Esophagus squamous epithelium (tissue), 5 donors: ENCODE measurements at regions not wholly inside any gene's neighbourhood (a gene's known extent, or its start where the extent isn't known, plus 50 kb on each side); places are given as distances from the start of the nearest gene placed in this dataset.

Experiments used
- DNase-seq: peaks from one replicate; lab custom pipeline; 2025; lab: John Stamatoyannopoulos, UW
- H3K27ac ChIP-seq, 4 donors: fragments of 200-600 bp; sonication (generic); one replicate each; pipeline ENCODE4 v1.5.1; 2016 to 2019; ENCODE audit warnings: mild to moderate bottlenecking in 1 of 4
- H3K27me3 ChIP-seq, 4 donors: fragments of 200-600 bp; sonication (generic); 1 replicate in 3 of 4; 2 replicates in 1 of 4; pipeline versions ENCODE4 v1.5.1 to v1.6.0; 2017 to 2021; ENCODE audit warnings: antibody characterized with exemption in 1 of 4
- H3K36me3 ChIP-seq, 3 donors: fragments of 200-600 bp; sonication (generic); one replicate each; pipeline ENCODE4 v1.5.1; 2016 to 2019
- H3K4me1 ChIP-seq, 3 donors: fragments of 200-600 bp; sonication (generic); one replicate each; pipeline ENCODE4 v1.5.1; 2017 to 2019
- H3K4me3 ChIP-seq, 4 donors: fragments of 200-600 bp; sonication (generic); 1 replicate in 3 of 4; 2 replicates in 1 of 4; pipeline ENCODE4 v1.5.1; 2016 to 2019; ENCODE audit warnings: mild to moderate bottlenecking in 2 of 4, moderate library complexity in 1 of 4
- H3K9me3 ChIP-seq, 3 donors: fragments of 200-600 bp; sonication (generic); one replicate each; pipeline ENCODE4 v1.5.1; 2016 to 2019
- POLR2A ChIP-seq, 4 donors: fragments of 450-650 bp; IDR thresholded peaks; one replicate each; pipeline ENCODE4 v1.6.1; 2017; ENCODE audit warnings: antibody characterized with exemption in 4 of 4, mild to moderate bottlenecking in 4 of 4, moderate library complexity in 3 of 4
- WGBS, 2 donors: methylation state at CpG; one replicate each; pipeline ENCODE4 v1.1.5; 2018; 5-methylcytosine and 5-hydroxymethylcytosine counted together
- intact Hi-C: fragments of 100-400 bp; cut with DNase I; formaldehyde crosslinking; loops from one replicate; pipeline ENCODE4 v1.15.0; 2022
- TF ChIP-seq, protein P1 (sequence below), 6 experiments: fragments of 450-650 bp in 4 of 6; fragments of 200-600 bp in 2 of 6; sonication (generic) in 2 of 6; IDR thresholded peaks; one replicate each; pipeline ENCODE4 v1.5.1; 2016 to 2019; ENCODE audit warnings: antibody characterized with exemption in 6 of 6, mild to moderate bottlenecking in 4 of 6, moderate library complexity in 4 of 6
- donor health status: DM: yes; HTN: yes; CAD: no.

DNA sequence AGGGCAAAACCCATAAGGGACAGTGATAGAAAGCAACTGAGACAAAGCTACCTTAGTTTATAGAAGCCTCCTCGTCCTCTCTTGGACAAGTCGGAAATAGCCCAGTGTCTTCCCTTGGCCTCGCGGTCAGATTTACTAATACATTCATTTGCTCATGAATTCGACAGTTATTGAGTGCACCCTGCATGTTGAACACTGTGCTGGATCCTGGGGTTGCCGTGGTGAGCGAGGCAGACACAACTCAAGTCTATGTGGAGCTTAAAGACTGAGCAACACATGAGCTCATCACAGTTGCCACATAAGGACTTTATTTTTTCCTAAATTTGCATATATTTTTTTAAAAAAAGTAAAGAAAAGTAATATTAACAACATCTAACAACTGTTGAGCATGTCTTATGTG, 411.1 kb upstream of the ITGA1 start:
- no peak for DNase-seq
- Histone ChIP-seq H3K9me3 (no peaks in the 10 kb centered on the region), H3K36me3 (no peaks in the 10 kb centered on the region), H3K4me1 (no peaks in the 10 kb centered on the region), H3K4me3 (no peak overlapping the region), H3K27me3 (no peaks in the 10 kb centered on the region), H3K27ac (no peak overlapping the region)
- 61 to 66% methylated on average over 7 of the region's 7 CpGs for WGBS, 2 donors
- intact Hi-C loops, result no loop called here
- no peak for TF ChIP-seq POLR2A (IDR thresholded peaks at IDR 0.05)
- TF ChIP-seq, protein P1, sequence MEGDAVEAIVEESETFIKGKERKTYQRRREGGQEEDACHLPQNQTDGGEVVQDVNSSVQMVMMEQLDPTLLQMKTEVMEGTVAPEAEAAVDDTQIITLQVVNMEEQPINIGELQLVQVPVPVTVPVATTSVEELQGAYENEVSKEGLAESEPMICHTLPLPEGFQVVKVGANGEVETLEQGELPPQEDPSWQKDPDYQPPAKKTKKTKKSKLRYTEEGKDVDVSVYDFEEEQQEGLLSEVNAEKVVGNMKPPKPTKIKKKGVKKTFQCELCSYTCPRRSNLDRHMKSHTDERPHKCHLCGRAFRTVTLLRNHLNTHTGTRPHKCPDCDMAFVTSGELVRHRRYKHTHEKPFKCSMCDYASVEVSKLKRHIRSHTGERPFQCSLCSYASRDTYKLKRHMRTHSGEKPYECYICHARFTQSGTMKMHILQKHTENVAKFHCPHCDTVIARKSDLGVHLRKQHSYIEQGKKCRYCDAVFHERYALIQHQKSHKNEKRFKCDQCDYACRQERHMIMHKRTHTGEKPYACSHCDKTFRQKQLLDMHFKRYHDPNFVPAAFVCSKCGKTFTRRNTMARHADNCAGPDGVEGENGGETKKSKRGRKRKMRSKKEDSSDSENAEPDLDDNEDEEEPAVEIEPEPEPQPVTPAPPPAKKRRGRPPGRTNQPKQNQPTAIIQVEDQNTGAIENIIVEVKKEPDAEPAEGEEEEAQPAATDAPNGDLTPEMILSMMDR (IDR thresholded peaks at IDR 0.05), result no peak

DNA sequence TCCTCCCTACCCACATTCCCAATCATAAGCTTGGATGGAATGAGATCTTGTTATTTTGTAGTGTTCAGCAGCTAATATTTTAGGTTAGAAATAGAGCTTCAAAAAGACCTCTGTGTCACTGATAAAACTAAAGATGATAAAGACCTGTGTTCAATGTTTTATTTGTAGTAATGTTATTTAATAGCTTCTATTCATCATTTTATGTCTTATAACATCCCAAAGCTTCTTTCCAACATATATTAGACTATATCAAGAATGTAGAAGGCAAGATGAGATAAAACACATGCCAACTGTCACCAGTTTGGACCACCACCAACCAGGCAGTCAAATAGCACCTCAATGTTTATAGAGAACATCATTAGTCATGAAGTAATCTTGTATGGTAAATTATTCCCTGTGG, 409.5 kb upstream of the ITGA1 start:
- intact Hi-C loops, result no loop called here

DNA sequence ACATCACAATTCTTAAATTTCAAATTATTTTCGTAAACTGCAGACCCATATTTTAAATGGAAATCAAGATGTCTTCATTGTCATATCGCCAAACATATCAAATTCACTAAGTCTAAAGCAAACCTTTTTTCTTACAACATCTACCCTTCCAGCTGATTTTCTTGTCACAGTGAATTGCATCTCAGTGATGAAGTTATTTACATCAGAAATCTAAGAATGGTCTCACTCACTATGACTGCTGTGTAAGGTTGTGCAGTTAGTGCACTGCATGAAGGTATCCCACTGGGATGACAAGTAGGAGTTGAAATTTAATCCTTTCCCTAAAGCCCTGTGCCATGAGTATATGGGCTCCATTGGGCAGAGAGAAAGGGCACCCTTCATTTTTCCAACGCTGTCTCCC, 399.4 kb upstream of the ITGA1 start:
- TF ChIP-seq POLR2A (IDR thresholded peaks at IDR 0.05), result no peak
- TF ChIP-seq, protein P1 (IDR thresholded peaks at IDR 0.05), result no peak
- no peaks in the 10 kb centered on the region for H3K9me3 ChIP-seq
- WGBS, 2 donors, result 91 to 98% methylated on average over 3 of the region's 3 CpGs
- no peak overlapping the region for H3K27ac ChIP-seq
- DNase-seq, result no peak
- no peaks in the 10 kb centered on the region for H3K4me1 ChIP-seq
- intact Hi-C loops, result no loop called here
- no peak overlapping the region for H3K4me3 ChIP-seq
- no peaks in the 10 kb centered on the region for H3K27me3 ChIP-seq
- H3K36me3 ChIP-seq, result no peaks in the 10 kb centered on the region

More for the DNA sequence above, 409.5 kb upstream of the ITGA1 start:
- Histone ChIP-seq H3K4me1 (no peaks in the 10 kb centered on the region), H3K9me3 (no peaks in the 10 kb centered on the region), H3K4me3 (no peak overlapping the region), H3K36me3 (no peaks in the 10 kb centered on the region), H3K27me3 (no peaks in the 10 kb centered on the region), H3K27ac (no peak overlapping the region)
- TF ChIP-seq POLR2A (IDR thresholded peaks at IDR 0.05), result no peak
- TF ChIP-seq, protein P1 (IDR thresholded peaks at IDR 0.05), result no peak
- no peak for DNase-seq

DNA sequence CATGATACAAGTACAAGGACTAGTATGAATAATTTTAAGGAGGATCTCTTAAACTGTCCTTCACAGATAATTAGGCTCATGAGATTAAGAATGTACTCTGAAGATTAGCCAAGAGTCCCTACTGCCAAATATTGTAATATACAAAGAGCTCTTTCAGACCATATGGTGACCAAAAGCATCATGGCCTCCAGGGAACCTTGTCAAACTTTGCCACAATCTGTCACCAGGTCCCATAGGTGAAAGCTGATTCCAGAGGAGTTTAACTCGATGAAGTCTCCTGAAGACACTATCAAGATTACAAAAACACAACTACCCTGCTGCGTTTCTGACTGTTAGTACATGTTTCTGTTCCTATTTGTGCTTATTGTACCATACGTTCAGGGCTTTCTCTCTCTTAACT, 395.4 kb upstream of the ITGA1 start:
- no peak for DNase-seq
- no peak overlapping the region for H3K27ac ChIP-seq
- 43 to 50% methylated on average over 3 of the region's 3 CpGs for WGBS, 2 donors

DNA sequence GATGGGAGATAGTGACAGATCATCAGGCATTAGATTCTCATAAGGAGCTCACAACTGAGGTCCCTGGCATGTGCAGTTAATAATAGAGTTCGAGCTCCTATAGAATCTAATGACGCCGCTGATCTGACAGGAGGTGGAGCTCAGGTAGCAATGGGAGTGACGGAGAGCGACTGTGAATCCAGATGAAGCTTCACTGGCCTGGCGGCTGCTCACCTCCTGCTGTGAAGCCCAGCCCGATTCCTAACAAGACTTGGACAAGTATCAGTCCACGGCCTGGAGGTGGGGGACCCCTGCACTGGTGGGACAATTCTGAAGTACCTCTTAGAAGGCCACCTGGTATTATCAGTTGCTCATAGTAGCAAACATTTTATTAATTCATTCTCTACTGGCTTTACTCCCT, 377.9 kb upstream of the ITGA1 start:
- DNase-seq, result no peak
- WGBS, 2 donors, result 88% methylated on average over 2 to 7 of the region's 8 CpGs
- H3K36me3 ChIP-seq, result no peaks in the 10 kb centered on the region

More for the DNA sequence above, 395.4 kb upstream of the ITGA1 start:
- intact Hi-C loops, result no loop called here
- Histone ChIP-seq H3K9me3 (no peaks in the 10 kb centered on the region), H3K27me3 (no peaks in the 10 kb centered on the region), H3K4me3 (no peak overlapping the region), H3K4me1 (no peaks in the 10 kb centered on the region), H3K36me3 (no peaks in the 10 kb centered on the region)
- TF ChIP-seq, protein P1 (IDR thresholded peaks at IDR 0.05), result no peak
- no peak for TF ChIP-seq POLR2A (IDR thresholded peaks at IDR 0.05)

More for the DNA sequence above, 377.9 kb upstream of the ITGA1 start:
- intact Hi-C loops, result no loop called here
- TF ChIP-seq POLR2A (IDR thresholded peaks at IDR 0.05), result no peak
- TF ChIP-seq, protein P1 (IDR thresholded peaks at IDR 0.05), result no peak
- H3K4me1 ChIP-seq, result no peaks in the 10 kb centered on the region
- H3K27me3 ChIP-seq, result no peaks in the 10 kb centered on the region
- no peaks in the 10 kb centered on the region for H3K9me3 ChIP-seq
- H3K27ac ChIP-seq, result no peak overlapping the region
- no peak overlapping the region for H3K4me3 ChIP-seq
